Kidney glomerular epithelial cell (primary cell): ENCODE measurements at regions not wholly inside any gene's neighbourhood (a gene's known extent, or its start where the extent isn't known, plus 50 kb on each side); places are given as distances from the start of the nearest gene placed in this dataset.
"Not testable (repeated sequence)": the region's sequence is repeated elsewhere in the genome, so short reads cannot be mapped to it uniquely, and the experiment has no call there.

ENCODE experiments used
- DNase-seq: peaks from one replicate; lab custom pipeline; 2025; lab: John Stamatoyannopoulos, UW

DNA sequence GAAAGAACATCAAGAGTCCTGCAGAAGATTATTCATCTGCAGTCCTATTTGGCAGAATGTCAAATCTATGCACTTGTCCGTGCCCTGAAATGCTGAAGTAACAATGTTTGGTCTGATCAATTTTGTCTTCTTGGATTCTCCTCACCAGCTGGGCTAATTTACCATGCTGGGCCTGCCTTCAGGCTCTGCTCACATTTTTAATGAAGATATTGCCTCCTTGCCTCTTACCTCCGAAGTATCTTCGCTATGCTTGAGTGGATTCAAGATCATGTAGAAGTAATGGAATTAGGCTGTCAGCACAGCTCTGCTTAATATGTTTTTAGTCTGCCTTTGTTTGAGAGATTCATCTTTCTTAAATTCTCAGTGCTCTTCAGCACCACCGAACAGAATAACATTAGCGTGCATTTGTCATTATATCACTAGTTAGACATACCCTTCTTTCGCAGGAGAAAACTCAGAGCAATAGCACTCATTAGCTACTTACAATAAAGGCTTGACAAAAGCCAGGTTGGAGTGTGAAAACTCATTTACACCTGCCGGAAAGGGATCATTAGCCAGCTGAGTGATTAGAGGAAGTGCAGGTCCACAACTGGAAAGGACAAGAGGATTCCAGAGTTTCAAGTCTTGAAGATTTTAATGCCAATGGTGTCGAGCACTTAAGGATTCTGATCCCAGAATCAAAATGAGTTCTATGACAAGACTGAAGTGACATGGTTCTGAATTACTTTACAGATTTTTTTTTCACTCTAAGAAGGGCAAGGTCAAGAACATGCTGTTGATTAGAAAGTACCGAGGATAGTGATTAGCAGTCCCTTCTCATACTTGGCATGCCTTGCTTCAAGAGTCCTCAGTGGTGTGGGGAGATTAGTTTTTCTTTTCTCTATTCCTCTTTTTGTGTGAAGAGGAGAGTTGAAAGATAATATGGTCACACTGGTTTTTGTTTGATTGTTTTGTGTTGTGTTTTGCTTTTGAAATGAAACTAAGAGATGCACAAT lies 405.6 kb upstream of the TOM1L1 start:
- no peak for DNase-seq

DNA sequence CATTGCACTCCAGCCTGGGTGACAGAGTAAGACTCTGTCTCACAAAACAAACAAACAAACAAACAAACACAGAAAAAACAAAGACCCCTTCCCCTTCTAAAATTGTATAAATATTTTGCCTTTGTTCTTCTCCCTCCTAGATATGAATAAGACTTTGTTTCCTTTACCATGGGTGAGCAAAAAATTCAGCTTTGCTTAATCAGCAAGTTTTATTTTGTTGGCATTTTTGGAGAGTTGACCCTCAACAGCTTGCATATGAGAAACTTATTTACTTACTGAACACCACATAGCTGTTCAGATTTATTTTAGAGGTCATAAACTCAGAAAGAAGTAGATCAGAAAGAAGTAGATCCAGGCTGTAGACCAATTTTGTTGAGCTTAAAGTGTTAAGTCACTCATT lies 395.2 kb upstream of the TOM1L1 start:
- no peak for DNase-seq

DNA sequence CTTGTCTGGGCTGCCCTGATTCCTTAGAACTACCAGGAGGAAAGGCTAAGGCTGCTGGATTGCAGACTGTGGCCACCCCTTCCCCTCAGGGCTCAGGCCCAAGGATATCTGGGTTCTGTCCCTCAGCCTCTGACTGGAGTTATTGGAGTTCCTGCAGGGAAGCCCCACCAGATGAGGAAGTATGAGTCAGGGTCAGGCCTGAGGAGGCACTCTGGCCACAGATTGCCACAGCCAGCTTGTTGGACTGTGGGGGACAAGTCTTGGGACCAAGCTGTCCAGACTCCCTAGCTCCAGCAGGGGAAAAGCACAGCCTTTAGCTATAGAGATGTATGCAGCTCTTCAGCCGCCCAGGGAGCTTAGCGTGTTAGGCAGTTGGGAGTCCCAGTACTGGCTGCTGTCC lies 381.9 kb upstream of the TOM1L1 start:
- no peak for DNase-seq

DNA sequence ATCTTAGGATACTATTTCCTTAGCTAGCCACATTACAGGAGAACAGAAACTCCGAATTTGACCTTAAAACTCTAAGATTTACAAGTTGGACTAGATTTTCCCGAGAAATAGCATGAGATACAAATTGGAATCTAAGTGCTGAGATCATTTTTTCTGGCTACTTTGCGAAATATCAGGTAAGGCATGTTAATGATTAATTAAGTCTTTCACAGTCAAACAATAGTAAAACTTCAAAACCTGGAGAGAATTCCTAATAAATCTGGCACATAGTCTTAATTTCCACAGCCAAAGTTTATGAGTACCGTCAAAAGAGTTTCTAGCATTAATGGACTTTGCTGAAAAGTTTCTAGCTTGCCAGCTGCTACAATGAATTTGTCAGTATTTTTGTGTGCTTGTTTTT lies 379.5 kb upstream of the TOM1L1 start:
- DNase-seq = no peak

DNA sequence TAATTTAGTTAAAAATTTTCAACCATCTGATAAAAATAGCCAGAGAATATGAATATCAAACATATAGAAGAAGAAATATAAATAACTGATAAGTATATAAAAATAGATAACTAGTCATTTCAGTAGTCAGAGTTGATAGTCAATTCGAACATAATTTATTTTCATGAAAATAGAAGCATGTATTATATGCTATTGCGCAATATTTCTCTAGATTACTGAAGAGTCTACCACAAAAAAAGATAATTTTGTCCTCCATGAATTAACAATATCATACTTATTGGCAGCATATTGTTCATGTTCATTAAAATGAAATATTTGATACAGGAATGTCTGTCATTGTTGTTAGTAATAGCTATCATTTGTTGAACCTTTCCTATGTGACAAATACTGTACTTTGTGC lies 376.2 kb upstream of the TOM1L1 start:
- no peak for DNase-seq

DNA sequence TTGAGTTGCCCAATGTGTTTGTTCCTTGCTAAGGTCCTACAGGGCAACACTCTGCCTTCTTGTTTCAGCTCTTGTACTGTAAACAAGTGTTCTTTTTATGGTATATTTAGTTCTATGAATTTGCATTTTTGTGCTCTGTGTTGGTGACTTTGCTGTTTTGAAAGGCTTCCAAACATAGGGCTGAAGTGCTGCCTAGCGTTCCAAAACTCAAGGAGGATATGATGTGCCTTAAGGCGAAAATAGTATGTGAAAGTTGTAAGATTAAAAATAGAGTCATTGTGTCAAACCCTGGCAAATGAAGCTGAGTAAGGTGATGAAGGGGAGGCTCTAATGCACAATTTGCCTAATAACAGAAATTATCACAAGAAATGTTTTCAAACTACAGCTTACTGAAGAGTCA lies 372.7 kb upstream of the TOM1L1 start:
- DNase-seq = no peak

DNA sequence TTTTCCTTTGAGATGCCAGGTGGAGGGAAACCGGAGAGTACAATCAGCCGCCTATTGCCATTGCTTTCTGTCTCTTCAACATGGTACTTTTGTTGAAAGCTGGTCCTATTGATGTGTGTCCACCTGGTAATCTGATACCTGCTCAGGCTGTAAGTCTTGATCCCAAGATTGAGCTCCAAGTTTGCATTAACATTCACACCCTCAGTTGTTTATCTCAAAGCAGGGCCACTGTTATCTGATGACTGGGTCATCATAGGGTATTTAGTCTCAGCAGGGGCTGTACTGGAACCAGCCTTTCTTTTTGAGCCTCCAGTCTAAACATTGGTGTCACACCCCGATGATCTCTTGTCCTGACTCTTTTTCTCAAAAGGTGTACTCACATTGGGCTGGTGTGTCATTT lies 370.3 kb upstream of the TOM1L1 start:
- no peak for DNase-seq

DNA sequence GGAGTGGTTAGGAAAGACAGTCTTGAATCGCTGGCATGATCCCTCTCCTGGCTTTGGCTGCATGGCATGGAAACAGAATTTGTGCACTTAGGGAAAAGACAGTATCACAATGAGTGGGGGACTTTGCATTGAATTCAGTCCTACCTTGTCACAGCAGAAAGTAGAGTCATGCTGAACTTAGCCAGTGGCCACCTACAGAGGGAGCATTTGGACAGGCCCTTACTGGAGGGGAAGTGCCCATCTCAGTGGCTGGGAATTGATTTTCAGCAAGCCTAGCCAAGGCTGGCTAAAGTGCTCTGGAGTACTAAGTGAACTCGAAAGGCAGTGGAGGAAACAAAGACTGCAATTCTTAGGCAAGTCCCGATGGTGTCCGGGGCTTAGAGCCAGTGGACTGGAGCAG lies 364.3 kb upstream of the TOM1L1 start:
- DNase-seq = no peak

DNA sequence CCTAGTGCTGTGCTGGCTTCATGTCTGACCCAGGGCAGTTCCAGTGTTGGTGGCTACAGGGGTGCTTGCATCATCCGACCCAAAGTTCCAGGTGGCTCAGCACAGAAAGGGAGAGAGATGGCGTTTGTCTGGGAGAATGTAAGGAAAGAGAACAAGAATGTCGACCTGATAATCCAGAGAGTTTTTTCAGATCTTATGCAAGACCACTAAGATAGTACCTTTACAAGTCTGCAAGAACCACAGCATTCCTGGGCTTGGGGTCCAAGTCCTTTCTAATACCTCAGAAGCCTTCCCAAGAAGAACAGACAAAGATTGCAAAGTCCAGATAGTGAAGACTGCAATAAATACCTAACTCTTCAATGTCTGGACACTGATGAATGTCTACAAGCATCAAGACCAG lies 363.0 kb upstream of the TOM1L1 start:
- no peak for DNase-seq

DNA sequence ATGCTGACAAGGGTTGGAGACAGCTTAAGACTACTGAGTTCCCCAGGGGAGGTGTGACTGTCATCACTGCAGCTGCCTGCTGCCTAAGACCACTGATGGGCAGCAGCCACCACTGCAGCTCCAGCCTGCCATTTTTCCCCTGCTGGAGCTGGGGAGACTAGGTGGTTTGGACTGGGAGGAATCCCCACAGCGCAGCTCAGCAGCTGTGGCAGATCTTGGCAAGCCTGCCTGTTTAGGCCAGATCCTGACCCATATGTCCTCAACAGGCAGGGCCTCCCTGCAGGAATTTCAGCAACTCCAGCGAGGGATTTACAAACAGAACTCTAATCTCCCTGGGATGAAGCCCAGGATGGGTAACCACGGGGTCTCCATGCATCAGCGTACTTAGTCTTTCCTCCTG lies 356.4 kb upstream of the TOM1L1 start:
- DNase-seq = no peak

DNA sequence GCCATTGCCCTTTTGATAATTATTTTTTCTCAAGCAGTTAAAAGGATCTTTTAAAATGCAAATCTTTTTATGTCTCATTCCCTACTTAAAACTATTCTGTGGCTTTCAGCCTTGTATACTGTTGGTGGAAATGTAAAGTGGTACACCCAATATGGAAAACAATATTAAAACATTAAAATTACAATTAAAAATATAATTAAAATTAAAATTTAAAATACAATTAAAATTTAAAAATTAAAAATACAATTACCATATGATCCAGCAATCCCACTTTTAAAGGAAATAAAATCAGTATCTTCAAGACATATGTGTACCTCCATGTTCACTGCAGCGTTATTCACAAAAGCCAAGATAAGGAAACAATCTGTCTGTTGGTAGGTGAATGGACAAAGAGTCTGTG lies 340.8 kb upstream of the TOM1L1 start:
- no peak for DNase-seq

DNA sequence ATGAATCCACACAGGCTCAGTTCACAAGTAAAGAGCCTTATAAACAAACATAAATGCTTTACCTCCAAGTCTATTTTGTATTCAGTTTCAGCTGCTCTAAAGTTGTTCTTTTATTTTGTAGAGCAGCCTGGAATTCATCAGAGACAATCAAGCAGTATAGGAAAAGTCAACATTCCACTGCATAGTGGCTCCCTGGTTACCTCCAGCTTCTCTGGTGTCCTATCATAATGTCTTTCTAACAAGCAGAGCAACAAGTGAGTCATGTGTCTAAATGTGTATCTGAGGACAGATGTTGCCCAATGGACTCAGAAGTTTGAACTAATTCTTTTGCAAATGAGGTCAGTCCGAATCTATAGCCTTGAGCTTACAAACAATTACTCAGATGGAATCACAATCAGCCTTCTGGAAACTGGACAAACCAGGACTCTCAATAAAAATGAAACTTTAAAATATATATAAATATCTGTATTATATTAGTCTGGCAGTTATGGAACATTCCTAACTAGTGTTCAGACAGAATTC lies 292.0 kb upstream of the TOM1L1 start:
- DNase-seq = no peak

DNA sequence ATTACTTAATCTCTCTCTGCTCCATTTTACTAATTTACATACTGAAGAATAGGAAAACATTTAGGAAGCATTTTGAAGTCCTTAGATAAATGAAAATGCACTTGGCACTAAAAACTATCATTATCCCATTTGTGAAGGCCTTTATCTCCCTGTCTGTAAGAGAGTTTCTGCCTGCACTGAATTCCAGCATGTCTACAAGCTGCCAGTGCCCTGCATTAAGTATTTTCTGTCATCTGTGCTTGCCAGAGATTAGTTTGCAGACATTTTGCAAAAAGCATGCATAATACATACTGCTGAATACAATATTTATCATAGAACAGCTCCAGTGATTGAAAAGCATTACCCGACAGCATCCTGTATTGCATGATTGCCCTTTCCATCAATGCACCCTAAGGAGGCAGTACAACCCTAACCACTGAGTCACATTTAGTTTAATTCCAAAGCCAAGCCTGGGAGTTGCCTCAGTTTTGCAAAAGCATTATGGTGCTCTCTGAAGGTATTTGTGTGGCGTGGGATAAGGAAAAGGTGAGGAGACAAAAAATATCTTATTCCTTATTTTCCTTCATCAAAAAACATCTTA lies 280.2 kb upstream of the TOM1L1 start:
- DNase-seq = no peak

DNA sequence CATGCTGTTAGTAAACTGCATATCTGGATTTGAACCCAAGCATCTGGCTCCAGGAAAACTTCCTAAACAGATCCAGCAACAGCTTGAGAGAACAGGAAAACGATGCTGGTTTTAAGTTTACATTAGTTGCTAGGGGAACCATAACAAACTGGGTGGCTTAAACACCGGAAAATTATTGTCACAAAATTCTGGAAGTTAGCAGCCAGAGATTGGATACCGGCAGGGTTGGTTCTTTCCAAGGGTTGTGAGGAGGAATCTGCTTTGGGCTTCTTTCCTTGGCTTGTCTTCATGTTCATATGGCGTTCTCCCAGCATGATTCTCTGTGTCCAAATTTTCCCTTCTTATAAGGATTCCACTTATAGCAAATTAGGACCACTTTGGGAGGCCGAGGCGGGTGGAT lies 276.9 kb upstream of the TOM1L1 start:
- no peak for DNase-seq

DNA sequence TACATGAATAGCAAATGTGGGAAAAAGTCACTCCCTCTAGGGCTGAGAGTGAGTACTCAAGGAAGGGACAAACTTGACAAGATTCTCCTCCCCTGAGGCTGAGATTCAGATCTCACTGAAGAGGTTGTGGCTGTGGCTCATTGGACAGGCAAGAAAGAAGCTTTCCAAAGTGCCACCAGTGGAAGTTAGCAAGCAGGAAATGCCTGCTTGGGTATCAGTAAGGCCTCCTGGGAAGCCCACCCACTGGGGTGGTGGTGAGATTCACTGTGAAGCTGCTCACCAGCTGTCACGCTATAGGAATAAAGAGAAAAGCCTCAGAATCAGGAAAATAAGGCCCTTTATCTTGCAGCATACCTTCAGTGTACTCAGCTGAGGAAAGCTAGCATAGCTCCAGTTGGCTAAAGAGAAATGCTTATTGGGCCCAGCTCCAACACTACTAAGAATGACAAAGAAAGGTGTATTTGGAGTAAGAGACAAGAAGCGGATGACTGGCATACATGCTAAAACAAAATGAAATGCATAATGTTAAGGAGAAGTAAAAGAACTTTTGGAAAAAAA lies 274.4 kb upstream of the TOM1L1 start:
- no peak for DNase-seq

DNA sequence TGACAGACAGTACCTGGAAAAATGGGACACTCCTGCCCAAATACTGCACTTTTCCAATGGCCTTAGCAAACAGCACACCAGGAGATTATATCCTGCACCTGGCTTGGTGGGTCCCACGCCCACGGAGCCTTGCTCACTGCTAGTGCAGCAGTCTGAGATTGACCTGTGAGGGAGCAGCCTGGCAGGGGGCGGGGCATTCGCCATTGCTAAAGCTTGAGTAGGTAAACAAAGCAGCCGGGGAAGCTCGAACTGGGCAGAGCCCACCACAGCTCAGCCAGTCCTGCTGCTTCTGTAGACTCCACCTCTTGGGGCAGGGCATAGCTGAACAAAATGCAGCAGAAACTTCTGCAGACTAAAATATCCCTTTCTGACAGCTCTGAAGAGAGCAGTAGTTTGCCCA lies 261.2 kb upstream of the TOM1L1 start:
- DNase-seq = not testable (repeated sequence)

DNA sequence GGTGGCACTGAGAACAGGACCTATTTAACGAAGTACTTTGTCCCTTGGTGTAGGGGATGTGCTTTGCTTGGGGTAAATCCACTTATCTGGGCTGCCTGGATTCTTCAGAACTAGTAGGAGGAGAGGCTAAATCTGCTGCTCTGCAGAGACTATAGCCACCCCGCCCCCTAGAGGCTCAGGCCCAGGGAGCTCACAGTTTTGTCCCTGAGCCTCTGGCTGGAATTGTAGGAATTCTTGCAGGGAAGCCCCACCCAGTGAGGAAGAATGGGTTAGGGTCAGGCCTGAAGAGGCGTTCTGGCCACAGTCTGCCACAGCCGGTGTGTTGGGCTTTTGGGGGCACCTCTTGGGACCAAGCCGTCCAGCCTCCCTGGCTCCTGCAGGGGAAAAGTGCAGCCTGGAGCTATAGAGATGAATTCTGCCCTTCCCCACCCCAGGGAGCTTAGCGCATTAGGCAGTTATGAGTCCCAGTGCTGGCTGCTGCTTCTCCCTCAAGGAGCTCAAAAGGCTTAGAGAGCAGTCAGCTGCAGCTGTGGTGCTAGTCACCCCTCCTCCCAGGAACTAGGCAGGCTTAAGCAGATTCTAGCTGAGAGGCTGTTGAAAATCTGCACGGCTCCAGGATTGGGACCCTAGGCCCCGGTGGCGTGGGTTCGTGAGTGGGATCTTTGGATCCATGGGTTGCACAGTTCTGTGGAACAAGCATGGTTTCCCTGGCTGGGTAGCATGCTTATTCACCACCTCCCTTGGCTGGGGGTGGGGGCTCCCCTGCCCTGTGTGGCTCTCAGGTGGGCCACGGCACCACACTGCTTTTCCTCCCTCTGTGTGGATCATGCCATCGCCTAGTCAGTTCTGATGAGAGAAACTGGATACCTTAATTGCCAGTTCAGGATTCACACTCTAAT lies 237.4 kb upstream of the TOM1L1 start:
- DNase-seq = no peak

DNA sequence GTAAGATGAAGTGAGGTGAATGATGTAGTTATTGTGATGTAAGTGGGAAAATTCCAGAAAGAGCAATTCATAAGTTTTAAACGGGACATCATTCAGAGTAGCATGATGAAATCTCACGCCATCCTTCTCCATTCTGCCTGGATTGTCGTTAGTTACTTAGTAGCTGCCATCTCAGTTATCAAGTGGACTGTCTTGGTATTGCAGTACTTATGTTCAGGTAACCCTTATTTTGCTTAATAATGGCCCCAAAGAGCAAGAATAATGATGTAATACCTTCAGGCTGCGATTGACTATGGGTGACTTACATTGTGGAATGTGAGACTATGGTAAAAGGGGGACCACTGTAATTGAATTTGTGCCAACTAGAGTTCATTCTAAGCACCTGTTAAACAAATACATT lies 234.1 kb upstream of the TOM1L1 start:
- DNase-seq = no peak

DNA sequence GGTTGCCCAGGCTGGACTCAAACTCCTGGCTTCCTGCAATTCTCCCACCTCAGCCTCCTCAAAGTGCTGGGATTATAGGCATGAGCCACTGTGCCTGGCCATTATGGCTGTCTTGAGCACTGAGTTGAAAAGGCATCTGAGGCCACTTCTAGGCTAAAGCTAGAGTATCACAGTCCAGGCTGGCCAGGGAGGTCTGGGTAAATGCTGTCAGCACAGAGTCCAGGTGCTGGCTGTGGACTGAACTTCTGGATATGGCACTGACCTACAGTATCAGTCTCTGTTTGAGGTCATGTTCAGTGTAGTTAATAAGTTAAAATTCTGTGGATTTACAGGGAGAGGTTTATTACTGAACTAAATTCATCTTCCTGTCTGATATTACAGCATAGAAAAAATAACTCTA lies 222.5 kb upstream of the TOM1L1 start:
- DNase-seq = no peak

DNA sequence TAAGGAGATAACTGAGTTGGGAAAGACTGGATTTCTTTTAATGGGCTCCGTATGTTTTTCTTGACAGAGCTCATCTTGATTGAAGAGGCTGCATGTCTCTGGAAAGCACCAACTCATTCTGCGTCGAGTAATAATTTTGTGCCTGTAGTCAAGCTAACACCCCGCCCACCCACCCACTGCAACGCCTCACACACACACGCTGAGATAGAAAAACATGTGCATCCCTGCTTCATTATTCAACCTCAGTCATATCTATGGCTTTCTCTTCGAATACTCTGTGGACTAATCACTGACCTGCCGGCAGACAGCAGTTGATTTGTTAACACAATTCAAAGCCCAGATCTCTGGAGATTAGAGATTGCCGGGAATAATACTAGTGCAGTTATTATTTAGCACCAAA lies 220.2 kb upstream of the TOM1L1 start:
- DNase-seq = no peak

DNA sequence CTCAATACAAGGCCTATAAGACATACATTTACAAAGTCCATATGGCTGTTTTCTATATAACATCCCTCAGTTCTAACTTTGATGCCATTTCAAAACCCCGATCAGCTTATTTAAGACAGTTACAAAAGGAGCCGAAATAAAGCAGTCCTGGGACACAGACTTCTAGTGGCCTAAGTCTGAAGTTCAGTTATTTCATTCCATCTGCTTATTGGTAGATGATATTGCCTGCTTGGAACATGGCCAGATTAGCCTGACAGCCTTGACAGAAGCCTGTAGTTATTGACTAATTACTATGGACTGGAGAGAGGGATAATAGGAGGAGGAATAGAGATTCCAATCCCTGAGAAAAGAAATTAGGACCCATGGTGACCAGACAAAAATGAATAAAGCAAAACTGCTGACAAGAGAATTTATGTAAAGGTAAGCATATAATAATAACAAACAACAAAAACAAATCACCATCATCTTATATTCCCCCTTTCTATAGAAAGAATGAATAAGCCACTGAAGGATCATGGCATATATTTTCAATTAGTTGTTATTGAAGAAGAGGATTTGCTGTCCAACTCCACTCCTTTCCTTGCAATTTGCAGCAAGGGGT lies 206.3 kb upstream of the TOM1L1 start:
- DNase-seq = no peak

DNA sequence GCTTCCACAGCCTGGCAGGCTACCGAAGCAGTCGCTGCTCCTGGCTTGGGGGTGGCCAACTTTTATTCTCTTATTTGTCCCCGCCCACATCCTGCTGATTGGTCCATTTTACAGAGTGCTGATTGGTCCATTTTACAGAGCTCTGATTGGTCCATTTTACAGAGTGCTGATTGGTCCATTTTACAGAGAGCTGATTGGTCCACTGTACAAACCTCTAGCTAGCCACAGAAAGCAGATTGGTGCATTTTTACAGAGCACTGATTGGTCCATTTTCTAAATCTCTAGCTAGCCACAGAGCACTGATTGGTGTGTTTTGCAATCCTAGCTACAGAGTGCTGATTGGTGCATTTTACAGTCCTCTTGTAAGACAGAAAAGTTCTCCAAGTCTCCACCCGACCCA lies 187.9 kb upstream of the TOM1L1 start:
- DNase-seq = not testable (repeated sequence)
